OCI-M2 (cell line): ENCODE measurements at regions not wholly inside any gene's neighbourhood (a gene's known extent, or its start where the extent isn't known, plus 50 kb on each side); places are given as distances from the start of the nearest gene placed in this dataset.
A peak's percentile ranks its signal among the peaks of the same experiment; 100 is the strongest.
"Not testable (repeated sequence)": the region's sequence is repeated elsewhere in the genome, so short reads cannot be mapped to it uniquely, and the experiment has no call there.

Experiments used
- DNase-seq: peaks from one replicate; lab custom pipeline; 2025; ENCODE audit not compliant: unreplicated experiment; lab: John Stamatoyannopoulos, UW

DNA sequence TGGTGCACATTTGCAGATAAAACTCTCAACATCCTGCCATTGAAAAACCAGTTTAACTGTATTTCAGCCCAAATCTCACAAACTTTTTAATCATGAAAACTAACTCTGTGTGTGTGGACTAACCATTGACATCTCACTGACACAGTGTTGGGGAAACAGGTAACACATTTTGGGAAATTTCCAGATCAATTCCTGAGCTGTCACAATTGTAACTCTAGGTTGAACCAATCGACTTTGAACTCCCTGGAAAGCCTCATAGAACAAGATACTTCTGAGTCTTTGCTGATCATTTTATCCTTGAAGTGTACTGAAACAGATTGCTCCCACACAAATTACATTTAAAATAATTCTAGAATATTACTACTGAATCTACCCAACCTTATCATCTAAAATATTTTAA, 667.9 kb upstream of the NR2F2 start:
- DNase-seq: no peak

DNA sequence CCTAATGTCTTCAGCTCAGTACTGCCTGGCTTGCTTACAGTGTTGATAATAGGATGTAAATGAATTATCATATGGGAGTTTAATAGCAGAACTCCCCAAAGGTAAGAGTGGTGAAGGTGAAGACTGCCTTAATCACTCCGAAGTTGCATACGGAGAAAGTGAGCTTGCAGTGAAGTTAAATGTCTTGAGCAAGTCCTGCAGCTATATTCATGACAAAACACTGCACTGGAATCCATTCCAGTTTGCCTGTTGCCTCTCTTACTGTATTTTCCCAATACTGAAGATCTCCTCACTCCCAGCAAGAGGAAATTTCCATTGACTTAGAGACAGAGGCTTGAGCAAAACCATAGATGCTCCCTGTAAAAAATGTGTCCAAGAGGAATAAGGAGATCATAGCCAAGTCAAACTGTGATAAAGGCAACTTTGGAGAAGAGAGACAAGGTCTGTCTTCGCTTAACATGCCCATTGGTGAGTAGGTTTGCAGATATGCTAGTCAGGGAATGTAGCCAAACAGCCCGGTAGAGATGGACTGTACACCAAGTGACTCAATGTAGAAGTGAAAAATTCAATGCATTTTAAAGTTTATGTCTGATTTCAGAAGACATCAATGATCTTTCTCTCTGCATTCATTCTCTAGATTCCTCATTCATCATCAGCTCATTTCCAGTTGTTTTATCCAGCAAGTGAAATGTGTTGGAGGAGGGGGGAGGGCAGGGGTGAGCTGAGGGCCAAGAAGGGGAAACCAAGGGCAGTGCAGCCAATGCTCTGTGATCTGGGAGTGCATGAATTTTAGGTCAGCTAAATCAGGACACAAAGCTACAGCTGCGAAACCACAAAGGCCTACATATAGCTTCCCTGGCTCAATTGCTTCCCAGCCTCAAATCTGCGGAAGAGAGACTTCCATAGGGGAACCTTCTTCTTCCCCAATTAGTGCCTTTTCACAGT, 667.1 kb upstream of the NR2F2 start:
- DNase-seq: no peak

DNA sequence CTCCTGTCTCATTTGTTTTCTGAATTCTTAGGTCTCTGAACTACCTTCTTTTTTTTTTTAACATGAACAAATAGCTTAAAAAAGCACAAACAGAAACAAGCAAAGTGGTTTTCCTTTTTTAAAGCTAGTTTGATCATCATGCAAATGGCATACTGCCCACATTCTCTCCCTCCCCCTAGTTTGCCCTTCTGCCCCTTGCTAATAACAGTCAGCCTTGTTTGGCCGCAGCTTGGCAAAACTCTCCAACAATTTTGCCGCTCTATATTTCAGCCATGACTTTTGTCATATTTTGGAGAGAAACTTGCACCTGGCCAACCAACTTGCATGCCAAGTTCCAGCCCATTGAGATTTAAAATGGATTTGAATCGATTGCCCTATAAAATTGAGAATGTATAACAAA, 666.0 kb upstream of the NR2F2 start:
- no peak for DNase-seq

DNA sequence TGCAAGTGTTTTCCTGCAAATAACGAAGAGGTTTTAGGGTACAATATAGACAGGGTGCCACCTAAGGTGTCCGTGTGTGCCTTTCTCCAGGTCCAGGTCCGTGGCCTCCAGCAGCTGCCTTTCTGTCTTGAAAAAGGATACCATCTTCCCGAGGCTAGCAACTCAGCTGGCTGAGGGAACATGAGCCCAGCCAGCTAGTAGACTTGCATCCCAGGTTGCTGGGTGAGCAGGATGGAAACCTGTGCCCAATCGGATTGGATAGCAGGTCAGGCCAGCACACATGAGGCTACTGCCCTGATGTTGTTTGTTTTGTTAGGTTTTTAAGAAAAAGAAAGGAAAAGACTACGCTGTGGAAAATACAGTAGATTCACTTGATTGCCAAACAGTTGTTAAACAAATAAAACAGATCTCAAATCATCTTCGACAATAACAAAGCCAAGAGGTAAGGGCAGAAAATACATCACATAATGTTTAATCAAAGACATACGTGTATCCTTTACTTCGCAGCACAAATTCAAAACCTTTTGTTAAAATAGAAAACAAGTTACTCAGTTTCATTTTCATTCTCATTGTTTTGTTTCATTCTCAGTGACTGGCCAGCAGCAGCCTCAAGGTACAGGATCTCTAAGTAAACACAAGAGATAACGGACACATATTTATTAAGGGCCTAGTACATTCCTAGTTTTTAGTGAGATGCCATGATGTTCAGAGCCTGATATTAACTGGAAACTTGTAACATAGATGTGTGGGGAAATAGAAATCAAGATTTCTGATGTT, 661.2 kb upstream of the NR2F2 start:
- DNase-seq: no peak

DNA sequence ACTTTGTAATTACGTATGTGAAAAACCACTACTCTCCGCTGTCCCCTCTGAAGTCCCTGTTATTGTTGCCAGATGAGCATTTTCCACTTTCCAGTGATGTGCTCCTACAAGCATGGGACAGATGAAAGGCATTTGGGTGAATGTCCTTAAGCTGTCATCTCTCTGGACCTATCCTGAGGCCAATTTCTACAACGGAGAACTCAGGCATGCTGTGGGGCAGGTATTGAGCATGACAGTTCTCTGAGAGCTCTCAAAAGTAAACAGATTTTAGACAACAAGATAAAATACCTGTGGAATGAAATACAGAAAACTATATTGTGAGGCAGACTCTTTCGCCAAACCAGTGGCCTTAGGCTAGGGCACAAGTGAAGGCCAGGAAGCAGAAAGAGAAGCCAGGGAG, 656.5 kb upstream of the NR2F2 start:
- no peak for DNase-seq

DNA sequence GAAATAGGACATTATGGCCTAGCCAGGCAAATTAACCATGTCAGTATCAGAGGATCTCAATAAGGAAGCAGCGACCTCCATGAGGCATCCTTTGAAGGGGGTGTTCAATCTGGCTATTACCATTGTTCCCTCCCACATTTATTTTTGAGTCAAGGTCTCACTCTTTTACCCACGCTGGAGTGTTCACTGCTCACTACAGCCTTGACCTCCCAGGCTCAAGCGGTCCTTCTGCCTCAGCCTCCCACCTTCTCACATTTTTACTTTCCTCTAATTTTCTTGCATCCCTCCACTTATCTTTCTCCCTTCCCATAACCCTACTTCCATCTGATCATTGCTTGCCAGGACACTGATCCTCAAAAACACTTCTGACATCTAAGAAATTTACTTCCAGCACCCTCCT, 654.0 kb upstream of the NR2F2 start:
- no peak for DNase-seq

DNA sequence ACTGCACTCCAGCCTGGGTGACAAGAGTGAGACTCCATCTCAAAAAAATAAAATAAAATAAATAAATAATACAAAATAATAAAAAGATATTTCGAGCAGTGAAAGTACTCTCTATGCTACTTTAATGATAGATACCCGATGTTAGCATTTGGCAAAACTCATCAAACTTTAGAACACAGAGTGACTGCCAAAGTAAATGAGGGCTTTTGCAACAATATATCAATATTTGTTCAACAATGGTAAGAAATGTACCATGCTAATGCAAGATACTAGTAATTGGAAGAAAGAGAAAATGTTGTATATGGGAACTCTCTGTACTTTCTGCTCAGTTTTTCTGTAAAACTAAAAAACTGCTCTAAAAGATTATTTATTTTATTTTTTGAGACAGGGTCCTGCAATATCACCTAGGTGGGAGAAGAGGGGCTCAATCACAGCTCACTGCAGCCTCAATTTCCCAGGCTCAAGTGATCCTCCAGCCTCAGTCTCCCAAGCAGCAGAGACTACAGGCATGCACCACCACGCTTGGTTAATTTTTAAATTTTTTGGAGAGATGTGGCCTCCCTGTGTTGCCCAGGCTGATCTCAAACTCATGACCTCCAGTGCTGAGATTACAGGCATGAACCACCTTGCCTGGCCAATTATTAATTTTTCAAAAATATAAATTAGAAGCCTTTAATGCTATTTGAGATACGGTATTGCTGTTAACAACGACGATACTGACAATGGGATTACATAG, 650.5 kb upstream of the NR2F2 start:
- DNase-seq: no peak

DNA sequence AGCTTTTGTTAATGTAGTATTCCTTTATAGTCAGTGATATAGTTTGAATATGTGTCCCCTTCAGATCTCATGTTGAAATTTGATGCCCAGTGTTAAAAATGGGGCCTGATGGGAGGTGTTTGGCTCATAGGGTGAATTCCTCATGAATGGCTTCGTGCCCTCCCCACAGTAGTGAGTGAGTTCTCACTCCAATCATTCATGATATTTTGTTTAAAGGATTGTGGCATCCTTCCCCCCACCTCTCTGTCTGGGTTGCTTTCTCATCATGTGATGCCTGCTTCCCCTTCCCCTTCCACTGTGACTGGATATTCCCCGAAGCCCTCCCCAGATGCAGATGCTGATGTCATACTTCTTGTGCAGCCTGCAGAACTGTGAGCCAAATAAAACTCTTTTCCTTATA, 649.8 kb upstream of the NR2F2 start:
- no peak for DNase-seq

DNA sequence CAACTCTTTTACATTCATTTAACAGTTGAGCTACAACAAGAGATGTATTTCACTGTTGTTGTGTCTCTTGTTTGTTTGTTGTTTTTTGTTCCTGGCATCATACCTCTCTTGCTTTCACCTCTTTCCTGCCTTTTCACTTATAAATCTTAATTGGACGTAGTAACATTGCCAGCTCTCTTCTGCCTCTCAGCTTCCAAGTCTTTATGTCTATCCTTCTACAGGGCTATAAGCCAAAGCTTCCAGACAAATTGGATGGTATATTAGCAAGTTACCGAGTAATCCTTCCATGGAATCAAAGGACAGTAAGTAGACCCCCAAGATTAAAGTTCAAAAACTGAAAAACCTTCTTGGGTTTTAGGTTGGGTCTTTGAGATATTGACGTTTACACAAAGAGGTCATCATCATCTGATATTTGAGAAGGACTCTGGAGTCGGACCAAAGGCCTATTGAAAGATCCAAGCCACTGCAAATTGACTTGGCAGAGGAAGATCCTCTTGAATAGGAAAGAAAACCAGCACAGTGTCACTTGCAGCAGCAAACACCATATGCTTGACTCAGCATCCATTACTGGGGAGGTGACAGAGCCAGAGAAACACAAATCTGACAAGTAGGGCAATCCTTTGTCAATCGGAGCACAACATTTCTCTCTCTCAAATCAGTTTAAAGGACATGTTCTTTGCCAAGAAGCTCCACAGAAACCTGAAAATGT, 648.5 kb upstream of the NR2F2 start:
- DNase-seq: no peak

DNA sequence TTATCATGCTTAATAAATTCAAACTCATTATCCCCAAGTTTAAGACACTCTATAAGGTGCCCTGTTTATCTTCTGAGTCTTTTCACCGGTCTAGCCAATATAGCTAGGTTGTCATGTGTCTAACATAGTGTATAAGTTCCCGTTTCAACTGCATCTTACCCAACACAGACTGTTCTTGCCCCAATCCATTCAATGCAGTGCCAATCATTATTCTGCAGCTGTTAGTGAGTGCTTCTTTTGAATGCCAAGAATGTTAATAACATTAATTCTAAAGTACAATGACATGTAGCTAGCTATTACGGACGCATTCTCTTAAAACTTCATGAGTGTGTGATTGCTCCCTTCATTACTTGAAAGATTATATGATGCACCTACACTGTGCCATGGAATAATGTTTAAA, 646.4 kb upstream of the NR2F2 start:
- DNase-seq: no peak

DNA sequence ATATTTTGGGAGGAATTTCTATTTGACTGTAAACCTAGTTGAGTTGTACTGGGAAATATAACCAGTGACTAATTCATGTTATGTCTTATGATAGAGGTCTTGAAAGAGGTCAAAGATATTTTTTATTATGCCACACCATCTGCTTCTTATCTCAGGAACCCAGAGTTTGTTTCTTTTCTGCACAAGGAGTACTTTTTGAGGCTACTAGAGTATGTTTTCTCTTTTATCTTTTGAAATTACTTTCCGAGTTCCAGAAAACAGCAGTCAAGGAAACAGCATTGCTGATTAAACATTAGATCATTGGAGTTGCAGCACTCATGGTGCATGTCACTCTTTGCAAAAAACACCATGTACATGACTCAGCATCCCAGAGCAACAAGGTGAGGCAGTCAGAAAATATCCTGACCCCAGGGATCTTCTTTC, 645.8 kb upstream of the NR2F2 start:
- DNase-seq: peak; percentile 23

DNA sequence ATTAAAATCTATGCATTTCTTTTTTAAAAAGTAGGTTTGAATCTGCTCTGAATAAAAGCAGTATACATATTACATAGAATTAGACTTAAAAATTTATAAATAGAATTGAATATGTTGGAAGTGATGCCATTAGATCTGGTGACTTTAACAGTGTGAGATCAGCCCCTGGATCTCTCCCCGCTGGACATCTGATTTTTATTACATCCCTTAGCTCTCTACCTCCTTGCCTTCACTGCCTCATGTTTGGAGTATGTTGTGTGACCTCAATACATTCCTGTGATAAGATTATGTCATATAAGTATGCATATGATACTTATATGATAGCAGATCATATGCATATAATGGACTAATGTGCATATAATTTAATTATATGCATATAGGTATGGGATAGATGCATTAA, 643.4 kb upstream of the NR2F2 start:
- DNase-seq: no peak

DNA sequence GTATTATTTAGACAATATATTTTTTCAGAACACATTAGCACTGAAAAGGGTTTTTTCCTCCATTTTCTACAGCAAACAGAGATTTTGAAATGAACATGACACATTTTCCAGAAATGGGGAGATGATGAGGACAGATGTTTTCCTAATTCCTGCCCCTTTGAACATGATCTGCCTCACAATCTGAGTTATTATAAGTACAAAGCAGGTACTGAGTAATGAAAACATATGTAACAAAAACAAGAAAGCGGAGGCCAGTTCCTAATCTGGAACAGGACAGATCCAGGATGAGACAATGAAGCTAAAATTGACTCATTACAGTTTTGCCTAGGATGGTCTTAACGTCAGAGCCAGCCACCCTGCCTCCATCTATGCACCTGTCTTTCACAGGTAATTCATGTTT, 642.8 kb upstream of the NR2F2 start:
- no peak for DNase-seq

DNA sequence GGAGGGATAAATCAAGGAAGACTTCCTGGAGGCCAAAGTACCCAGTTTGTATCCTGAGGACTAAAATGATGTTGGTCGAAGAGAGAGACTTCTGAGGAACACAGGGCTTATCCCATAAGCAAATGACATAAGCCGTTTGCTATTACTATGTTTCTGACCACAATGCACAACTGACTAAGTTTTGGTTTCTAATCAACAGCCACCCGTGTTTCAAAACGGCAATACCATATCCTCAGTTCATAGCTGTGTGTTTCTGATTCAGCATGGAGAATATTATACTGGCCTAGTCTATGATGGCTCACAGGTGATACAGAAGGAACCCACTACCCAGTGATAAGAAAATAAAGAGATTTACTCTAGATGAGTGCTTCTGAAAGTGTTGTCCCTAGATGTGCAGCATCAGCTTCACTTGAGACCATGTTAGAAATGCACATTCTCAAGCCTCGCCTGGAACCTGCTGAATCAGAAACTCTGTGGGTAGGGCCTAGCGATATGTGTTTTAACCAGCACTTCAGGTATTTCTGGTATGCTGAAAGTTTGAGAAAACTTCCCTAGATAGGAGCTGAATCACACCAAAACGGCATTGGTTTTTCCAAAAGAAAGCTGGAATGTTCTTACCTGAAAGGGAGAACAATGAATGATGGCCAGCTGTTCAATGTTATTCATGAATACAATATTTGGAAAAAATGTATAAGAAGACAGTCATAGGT, 639.7 kb upstream of the NR2F2 start:
- DNase-seq: no peak

DNA sequence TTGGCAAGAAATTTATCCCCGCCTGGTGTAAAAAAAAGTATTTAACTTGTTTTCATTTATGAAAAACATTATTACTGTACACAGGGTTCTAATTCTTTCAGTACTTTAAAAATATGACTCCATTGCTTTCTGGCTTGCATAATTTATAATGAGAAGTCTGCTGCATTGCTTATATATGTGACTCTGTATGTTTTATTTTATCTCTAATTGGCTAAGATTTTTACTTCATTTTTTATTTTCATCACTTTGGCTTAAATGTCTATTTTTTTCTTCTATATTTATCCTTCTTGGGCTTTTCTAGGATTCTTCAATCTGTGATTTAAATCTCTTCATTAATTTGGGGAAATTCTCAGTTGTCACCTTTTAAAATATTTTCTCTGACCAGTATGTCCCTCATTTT, 636.6 kb upstream of the NR2F2 start:
- DNase-seq: no peak

DNA sequence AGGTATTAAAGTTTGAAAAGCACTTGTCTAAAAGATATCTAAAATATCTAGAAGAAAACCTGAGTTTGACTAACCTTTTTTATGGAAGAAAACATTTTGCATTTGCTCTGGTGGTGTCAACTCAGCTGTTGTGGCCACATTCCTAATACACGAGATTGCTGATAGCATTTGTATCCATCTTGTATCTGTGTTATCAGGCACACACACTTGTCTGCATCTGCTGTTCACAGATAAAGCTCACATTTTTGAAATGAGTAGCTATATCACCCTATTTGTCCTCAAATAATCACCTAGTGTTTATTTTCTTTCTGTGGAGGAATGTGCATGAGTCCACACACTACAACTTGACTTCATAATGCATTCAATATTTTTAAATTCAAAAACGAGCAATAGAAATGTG, 632.3 kb upstream of the NR2F2 start:
- DNase-seq: no peak

DNA sequence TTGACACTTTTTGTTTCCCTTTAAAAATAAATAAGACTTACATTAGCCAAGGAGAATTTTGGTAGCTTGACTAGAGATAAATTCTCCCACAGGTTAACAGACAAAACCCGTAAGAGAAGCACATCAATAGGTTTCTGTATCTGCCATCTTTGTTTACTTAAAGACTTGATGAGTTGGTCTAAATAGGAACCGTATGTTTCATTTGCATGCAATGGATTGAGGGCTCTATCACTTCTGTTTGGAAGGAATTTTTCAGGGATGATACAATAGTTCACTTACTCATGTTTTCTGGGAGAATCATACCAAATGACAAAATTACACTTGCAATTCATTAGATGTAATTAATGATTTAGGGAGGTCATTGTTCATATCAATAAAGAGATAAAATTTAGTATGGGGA, 631.5 kb upstream of the NR2F2 start:
- no peak for DNase-seq

DNA sequence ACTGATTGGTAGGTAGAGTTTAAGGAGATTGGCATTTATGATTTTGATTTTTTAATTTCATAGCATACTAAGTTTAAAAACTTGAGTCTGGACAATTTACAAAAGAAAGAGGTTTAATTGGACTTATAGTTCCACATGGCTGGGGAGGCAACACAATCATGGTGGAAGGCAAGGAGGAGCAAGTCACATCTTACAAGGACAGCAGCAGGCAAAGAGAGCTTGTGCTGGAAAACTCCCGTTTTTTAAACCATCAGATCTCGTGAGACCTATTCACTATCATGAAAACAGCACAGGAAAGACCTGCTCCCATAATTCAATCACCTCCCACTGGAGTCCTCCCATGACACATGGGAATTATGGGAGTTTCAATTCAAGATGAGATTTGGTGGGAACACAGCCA, 630.9 kb upstream of the NR2F2 start:
- DNase-seq: no peak

DNA sequence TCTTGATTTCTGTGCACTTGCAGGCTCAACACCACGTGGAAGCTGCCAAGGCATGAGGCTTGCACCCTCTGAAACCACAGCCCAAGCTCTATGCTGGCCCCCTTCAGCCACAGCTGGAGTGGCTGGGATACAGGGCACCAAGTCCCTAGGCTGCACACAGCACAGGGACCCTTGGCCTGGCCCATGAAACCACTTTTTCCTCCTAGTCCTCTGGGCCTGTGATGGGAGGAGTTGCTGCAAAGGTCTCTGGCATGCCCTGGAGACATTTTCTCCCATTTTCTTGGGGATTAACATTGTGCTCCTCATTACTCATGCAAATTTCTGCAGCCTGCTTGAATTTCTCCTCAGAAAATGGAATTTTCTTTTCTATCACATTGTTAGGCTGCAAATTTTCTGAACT, 629.8 kb upstream of the NR2F2 start:
- not testable (repeated sequence) for DNase-seq

DNA sequence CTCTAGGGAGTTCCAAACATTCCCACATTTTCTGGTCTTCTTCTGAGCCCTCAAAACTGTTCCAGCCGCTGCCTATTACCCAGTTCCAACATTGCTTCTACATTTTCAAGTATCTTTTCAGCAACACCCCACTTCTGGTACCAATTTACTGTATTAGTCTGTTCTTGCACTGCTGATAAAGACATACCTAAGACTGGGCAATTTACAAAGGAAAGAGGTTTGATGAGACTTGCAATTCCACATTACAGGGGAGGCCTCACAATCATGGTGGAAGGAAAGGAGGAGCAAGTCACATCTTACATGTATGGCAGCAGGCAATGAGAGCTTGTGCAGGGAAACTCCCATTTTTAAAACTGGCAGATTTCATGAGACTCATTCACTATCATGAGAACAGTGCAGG, 629.1 kb upstream of the NR2F2 start:
- no peak for DNase-seq
